Sigmoid colon (tissue), 4 donors: ENCODE measurements at regions not wholly inside any gene's neighbourhood (a gene's known extent, or its start where the extent isn't known, plus 50 kb on each side); places are given as distances from the start of the nearest gene placed in this dataset.

Source experiments
- POLR2A ChIP-seq, 2 donors: fragments of 450-650 bp; IDR thresholded peaks; one replicate each; pipeline ENCODE4 v1.6.1; 2016; ENCODE audit warnings: antibody characterized with exemption in 2 of 2, mild to moderate bottlenecking in 2 of 2, moderate library complexity in 2 of 2
- POLR2AphosphoS5 ChIP-seq, 4 donors: sonication (generic); formaldehyde crosslinking; IDR thresholded peaks; one replicate each; pipeline ENCODE4 v1.6.1; 2017; ENCODE audit warnings: antibody characterized with exemption in 4 of 4
- TF ChIP-seq, protein P1 (sequence below), 4 experiments: fragments of 450-650 bp in 3 of 4; fragments of 200-600 bp in 1 of 4; IDR thresholded peaks; one replicate each; pipeline ENCODE4 v1.5.1; 2016 to 2019; ENCODE audit warnings: antibody characterized with exemption in 4 of 4, mild to moderate bottlenecking in 3 of 4, moderate library complexity in 2 of 4

DNA sequence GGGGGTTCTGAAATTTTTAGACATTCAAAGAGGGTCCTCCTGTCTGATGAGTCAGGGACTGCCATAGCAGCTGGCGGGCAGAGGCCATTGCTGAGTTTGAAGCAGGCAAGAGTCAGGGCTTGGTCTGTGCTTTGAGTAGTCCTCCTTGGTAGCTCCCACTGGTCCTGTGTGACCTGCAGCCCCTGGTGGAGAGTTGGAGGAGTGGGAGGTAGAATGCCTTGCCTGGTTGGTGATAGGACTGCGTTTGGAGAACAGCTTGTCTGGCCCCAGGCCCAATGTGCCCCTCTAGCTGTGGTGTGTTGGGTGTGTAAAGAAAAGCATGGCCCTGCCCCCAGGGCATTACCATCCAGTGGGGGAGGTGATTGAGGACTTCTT lies 116.7 kb downstream of the BEGAIN start:
- TF ChIP-seq, protein P1, sequence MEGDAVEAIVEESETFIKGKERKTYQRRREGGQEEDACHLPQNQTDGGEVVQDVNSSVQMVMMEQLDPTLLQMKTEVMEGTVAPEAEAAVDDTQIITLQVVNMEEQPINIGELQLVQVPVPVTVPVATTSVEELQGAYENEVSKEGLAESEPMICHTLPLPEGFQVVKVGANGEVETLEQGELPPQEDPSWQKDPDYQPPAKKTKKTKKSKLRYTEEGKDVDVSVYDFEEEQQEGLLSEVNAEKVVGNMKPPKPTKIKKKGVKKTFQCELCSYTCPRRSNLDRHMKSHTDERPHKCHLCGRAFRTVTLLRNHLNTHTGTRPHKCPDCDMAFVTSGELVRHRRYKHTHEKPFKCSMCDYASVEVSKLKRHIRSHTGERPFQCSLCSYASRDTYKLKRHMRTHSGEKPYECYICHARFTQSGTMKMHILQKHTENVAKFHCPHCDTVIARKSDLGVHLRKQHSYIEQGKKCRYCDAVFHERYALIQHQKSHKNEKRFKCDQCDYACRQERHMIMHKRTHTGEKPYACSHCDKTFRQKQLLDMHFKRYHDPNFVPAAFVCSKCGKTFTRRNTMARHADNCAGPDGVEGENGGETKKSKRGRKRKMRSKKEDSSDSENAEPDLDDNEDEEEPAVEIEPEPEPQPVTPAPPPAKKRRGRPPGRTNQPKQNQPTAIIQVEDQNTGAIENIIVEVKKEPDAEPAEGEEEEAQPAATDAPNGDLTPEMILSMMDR (IDR thresholded peaks at IDR 0.05), result no peak
- TF ChIP-seq POLR2AphosphoS5 (IDR thresholded peaks at IDR 0.05) (no peak), POLR2A (IDR thresholded peaks at IDR 0.05) (no peak)
